Loucy (cell line): ENCODE measurements at regions not wholly inside any gene's neighbourhood (a gene's known extent, or its start where the extent isn't known, plus 50 kb on each side); places are given as distances from the start of the nearest gene placed in this dataset.
"Not testable (repeated sequence)": the region's sequence is repeated elsewhere in the genome, so short reads cannot be mapped to it uniquely, and the experiment has no call there.

Experiments
- H2AFZ ChIP-seq: fragments of 200-600 bp; sonication (generic); 2 replicates; pipeline ENCODE4 v1.6.0; 2016; ENCODE audit warnings: antibody characterized with exemption, mild to moderate bottlenecking, low read length, moderate library complexity
- H3F3A ChIP-seq: fragments of 200-600 bp; 2 replicates; pipeline ENCODE4 v1.6.0; 2016; ENCODE audit warnings: antibody characterized with exemption, low read depth, mild to moderate bottlenecking
- H3K27me3 ChIP-seq: fragments of 200-600 bp; sonication (generic); 2 replicates; pipeline ENCODE4 v1.6.1; 2014; ENCODE audit warnings: low read length, mild to moderate bottlenecking; ENCODE audit not compliant: insufficient read depth, poor library complexity, severe bottlenecking
- H3K36me3 ChIP-seq: fragments of 200-600 bp; sonication (generic); 2 replicates; pipeline ENCODE4 v1.6.1; 2016; ENCODE audit warnings: low read length; ENCODE audit not compliant: insufficient read depth
- H3K4me1 ChIP-seq: fragments of 200-600 bp; sonication (generic); 2 replicates; pipeline ENCODE4 v1.5.1; 2014; ENCODE audit warnings: low read length, mild to moderate bottlenecking; ENCODE audit not compliant: insufficient read depth, poor library complexity, severe bottlenecking
- H3K4me2 ChIP-seq: fragments of 200-600 bp; sonication (generic); 2 replicates; pipeline ENCODE4 v1.6.0; 2014; ENCODE audit warnings: antibody characterized with exemption, low read length, low read depth, mild to moderate bottlenecking; ENCODE audit not compliant: poor library complexity, severe bottlenecking
- H3K4me3 ChIP-seq: fragments of 200-600 bp; sonication (generic); 2 replicates; pipeline ENCODE4 v1.5.1; 2014; ENCODE audit warnings: low read length, mild to moderate bottlenecking, mixed read lengths; ENCODE audit not compliant: poor library complexity, severe bottlenecking
- H3K79me2 ChIP-seq: fragments of 200-600 bp; sonication (generic); 2 replicates; pipeline ENCODE4 v1.6.1; 2014; ENCODE audit warnings: low read length; ENCODE audit not compliant: insufficient read depth
- H3K9ac ChIP-seq: fragments of 200-600 bp; sonication (generic); 2 replicates; pipeline ENCODE4 v1.6.0; 2014; ENCODE audit warnings: mild to moderate bottlenecking, low read depth, low read length, moderate library complexity; ENCODE audit not compliant: poor library complexity, severe bottlenecking
- H3K9me2 ChIP-seq: fragments of 200-600 bp; sonication (generic); replicated peaks from 2 replicates; pipeline ENCODE4 v1.6.1; 2016; ENCODE audit warnings: low read depth, low read length, mixed read lengths
- H3K9me3 ChIP-seq: fragments of 200-600 bp; sonication (generic); 2 replicates; pipeline ENCODE4 v1.6.1; 2014; ENCODE audit warnings: mild to moderate bottlenecking, antibody characterized with exemption, low read length, low read depth; ENCODE audit not compliant: insufficient read depth
- H4K20me1 ChIP-seq: fragments of 200-600 bp; sonication (generic); 2 replicates; pipeline ENCODE4 v1.6.0; 2014; ENCODE audit warnings: antibody characterized with exemption, low read length, mild to moderate bottlenecking; ENCODE audit not compliant: insufficient read depth, poor library complexity, severe bottlenecking
- CTCF ChIP-seq: fragments of 200-600 bp; sonication (generic); conservative IDR thresholded peaks from 2 replicates; pipeline ENCODE4 v1.5.1; 2014; ENCODE audit warnings: mild to moderate bottlenecking, antibody characterized with exemption, low read length
- EZH2phosphoT487 ChIP-seq: fragments of 200-600 bp; IDR thresholded peaks from 2 replicates; pipeline ENCODE4 v1.6.1; 2018; ENCODE audit warnings: antibody characterized with exemption, mild to moderate bottlenecking, moderate library complexity, borderline replicate concordance

GRCh38 chr5:90214991-90215390, 194.6 kb downstream of the CETN3 start:
- no peak overlapping the region for H2AFZ ChIP-seq
- H3K9me3 ChIP-seq, result no peaks in the 10 kb centered on the region
- H4K20me1 ChIP-seq, result no peaks in the 10 kb centered on the region
- H3K4me3 ChIP-seq, result no peak overlapping the region
- H3K4me2 ChIP-seq, result no peak overlapping the region
- no peaks in the 10 kb centered on the region for H3K27me3 ChIP-seq
- no peaks in the 10 kb centered on the region for H3K36me3 ChIP-seq
- TF ChIP-seq EZH2phosphoT487 (no peak), CTCF (no peak)
- H3K9me2 ChIP-seq, result no peaks in the 10 kb centered on the region
- no peaks in the 10 kb centered on the region for H3F3A ChIP-seq
- peaks cover under 1% of the 10 kb centered on the region for H3K4me1 ChIP-seq
- H3K9ac ChIP-seq, result no peak overlapping the region
- no peaks in the 10 kb centered on the region for H3K79me2 ChIP-seq

GRCh38 chr5:90208323-90208722, 201.2 kb downstream of the CETN3 start:
- not testable (repeated sequence) for H3F3A ChIP-seq, H2AFZ ChIP-seq, H3K9me3 ChIP-seq, H3K27me3 ChIP-seq, H4K20me1 ChIP-seq, H3K36me3 ChIP-seq, H3K4me1 ChIP-seq, H3K4me3 ChIP-seq, H3K4me2 ChIP-seq, H3K79me2 ChIP-seq, H3K9me2 ChIP-seq, H3K9ac ChIP-seq

GRCh38 chr5:90201923-90202322, 207.6 kb downstream of the CETN3 start:
- Histone ChIP-seq H3K27me3 (no peaks in the 10 kb centered on the region), H3K4me1 (no peaks in the 10 kb centered on the region), H2AFZ (no peak overlapping the region), H3K9me3 (no peaks in the 10 kb centered on the region), H3K79me2 (no peaks in the 10 kb centered on the region), H3K4me3 (no peak overlapping the region), H4K20me1 (no peaks in the 10 kb centered on the region), H3K4me2 (no peak overlapping the region), H3K9me2 (no peaks in the 10 kb centered on the region), H3K36me3 (no peaks in the 10 kb centered on the region), H3K9ac (no peak overlapping the region), H3F3A (no peaks in the 10 kb centered on the region)
- no peak for TF ChIP-seq EZH2phosphoT487
- no peak for TF ChIP-seq CTCF

- Histone ChIP-seq H3K9ac (no peak overlapping the region), H3K79me2 (no peaks in the 10 kb centered on the region), H3K4me2 (no peak overlapping the region), H3K4me3 (no peak overlapping the region), H3K27me3 (no peaks in the 10 kb centered on the region), H3K9me3 (no peaks in the 10 kb centered on the region), H3K36me3 (no peaks in the 10 kb centered on the region), H3K9me2 (no peaks in the 10 kb centered on the region), H3F3A (no peaks in the 10 kb centered on the region), H3K4me1 (no peaks in the 10 kb centered on the region), H4K20me1 (no peaks in the 10 kb centered on the region), H2AFZ (no peak overlapping the region)
- TF ChIP-seq EZH2phosphoT487 (no peak), CTCF (no peak)
These were observed 216.3 kb downstream of the CETN3 start for GRCh38 chr5:90193185-90193822.
